H1 (cell line): ENCODE measurements at regions not wholly inside any gene's neighbourhood (a gene's known extent, or its start where the extent isn't known, plus 50 kb on each side); places are given as distances from the start of the nearest gene placed in this dataset.

ENCODE experiments used
- CTCF ChIP-seq, 3 experiments: IDR thresholded peaks; 1 replicate in 2 of 3; 2 replicates in 1 of 3; pipeline versions ENCODE4 v1.5.1 to v1.6.1; 2011; ENCODE audit warnings: low read length in 3 of 3, mild to moderate bottlenecking in 3 of 3, inconsistent platforms in 2 of 3, low read depth in 1 of 3, moderate library complexity in 1 of 3; ENCODE audit not compliant: insufficient read depth in 1 of 3; ENCODE audit errors: control extremely low read depth in 1 of 3
- EP300 ChIP-seq, 2 experiments: IDR thresholded peaks; 1 replicate in 1 of 2; 2 replicates in 1 of 2; pipeline ENCODE4 v1.6.1; 2011 to 2012; ENCODE audit warnings: low read depth in 2 of 2, low read length in 2 of 2, mild to moderate bottlenecking in 2 of 2, borderline replicate concordance in 1 of 2, inconsistent platforms in 1 of 2, moderate library complexity in 1 of 2
- EZH2 ChIP-seq: fragments of 200-600 bp; sonication (generic); IDR thresholded peaks from 2 replicates; pipeline ENCODE4 v1.7.1; 2012; ENCODE audit warnings: low read depth, mild to moderate bottlenecking, moderate library complexity, low read length, inconsistent platforms; ENCODE audit not compliant: severe bottlenecking
- HDAC6 ChIP-seq: IDR thresholded peaks from one replicate; pipeline ENCODE4 v1.7.1; 2012; ENCODE audit warnings: low read depth, mild to moderate bottlenecking, inconsistent platforms, low read length, moderate library complexity
- JUN ChIP-seq: IDR thresholded peaks from 2 replicates; pipeline ENCODE4 v1.6.1; 2011; ENCODE audit warnings: low read depth, mild to moderate bottlenecking, improper control_type of control experiment, low read length
- KDM5A ChIP-seq: fragments of 200-600 bp; IDR thresholded peaks from 2 replicates; pipeline ENCODE4 v1.7.1; 2012; ENCODE audit warnings: mild to moderate bottlenecking, low read length, inconsistent platforms, mixed read lengths
- POLR2A ChIP-seq, 2 experiments: IDR thresholded peaks; 1 replicate in 1 of 2; 2 replicates in 1 of 2; pipeline ENCODE4 v1.6.1; 2011; ENCODE audit warnings: low read depth in 2 of 2, low read length in 2 of 2, mild to moderate bottlenecking in 2 of 2; ENCODE audit errors: control extremely low read depth in 1 of 2
- POLR2AphosphoS5 ChIP-seq: IDR thresholded peaks from 2 replicates; pipeline ENCODE4 v1.6.1; 2011; ENCODE audit warnings: low read depth, low read length
- SIRT6 ChIP-seq: IDR thresholded peaks from one replicate; pipeline ENCODE4 v1.7.1; 2012; ENCODE audit warnings: low read length, inconsistent platforms
- SIX5 ChIP-seq: IDR thresholded peaks from 2 replicates; pipeline ENCODE4 v1.6.1; 2011; ENCODE audit warnings: mild to moderate bottlenecking, low read depth, low read length
- TAF7 ChIP-seq: optimal IDR thresholded peaks from 2 replicates; pipeline ENCODE3; 2011; ENCODE audit warnings: low read depth, mild to moderate bottlenecking, inconsistent platforms, low read length, moderate library complexity, borderline replicate concordance
- TCF12 ChIP-seq: IDR thresholded peaks from 2 replicates; pipeline ENCODE4 v1.6.1; 2011; ENCODE audit warnings: low read depth, mild to moderate bottlenecking, low read length
- YY1 ChIP-seq: IDR thresholded peaks from 2 replicates; pipeline ENCODE4 v1.6.1; 2011; ENCODE audit warnings: low read depth, mild to moderate bottlenecking, low read length
- TF ChIP-seq, protein P1 (sequence below): IDR thresholded peaks from 2 replicates; pipeline ENCODE4 v1.6.1; 2012; ENCODE audit warnings: inconsistent platforms

- TF ChIP-seq CTCF (IDR thresholded peaks at IDR 0.05; ENCODE audit: control extremely low read depth in 1 of 3, insufficient read depth in 1 of 3, low read depth in 1 of 3, low read length in 3 of 3), result no peak
- no peak for TF ChIP-seq TCF12
- TF ChIP-seq YY1, result no peak
- TF ChIP-seq POLR2AphosphoS5, result no peak
- TF ChIP-seq POLR2A (IDR thresholded peaks at IDR 0.05; ENCODE audit: control extremely low read depth in 1 of 2, low read depth in 2 of 2, low read length in 2 of 2), result no peak
- TF ChIP-seq SIX5, result no peak
- TF ChIP-seq EZH2, result no peak
- TF ChIP-seq EP300 (IDR thresholded peaks at IDR 0.05; ENCODE audit: borderline replicate concordance in 1 of 2, low read depth in 2 of 2, low read length in 2 of 2), result no peak
- TF ChIP-seq TAF7, result no peak
- TF ChIP-seq, protein P1, sequence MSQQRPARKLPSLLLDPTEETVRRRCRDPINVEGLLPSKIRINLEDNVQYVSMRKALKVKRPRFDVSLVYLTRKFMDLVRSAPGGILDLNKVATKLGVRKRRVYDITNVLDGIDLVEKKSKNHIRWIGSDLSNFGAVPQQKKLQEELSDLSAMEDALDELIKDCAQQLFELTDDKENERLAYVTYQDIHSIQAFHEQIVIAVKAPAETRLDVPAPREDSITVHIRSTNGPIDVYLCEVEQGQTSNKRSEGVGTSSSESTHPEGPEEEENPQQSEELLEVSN, result no peak
- TF ChIP-seq HDAC6, result no peak
- no peak for TF ChIP-seq JUN
- no peak for TF ChIP-seq SIRT6
- no peak for TF ChIP-seq KDM5A
These were observed 247.2 kb upstream of the B3GALT2 start for GRCh38 chr1:193433599-193433998.
